ENCODE measurements at regions not wholly inside any gene's neighbourhood (a gene's known extent, or its start where the extent isn't known, plus 50 kb on each side); places are given as distances from the start of the nearest gene placed in this dataset.

- DNase-seq (ENCODE audit: low read depth) = no peak
- no peak for TF ChIP-seq CTCF (IDR thresholded peaks at IDR 0.05; ENCODE audit: insufficient read depth, low read depth, low read length, missing control alignments)
- no peak overlapping the region for H3K4me3 ChIP-seq (ENCODE audit: low read length)
Observed at GRCh38 chr20:4095639-4096038, 53.0 kb upstream of the SMOX start.

- DNase-seq (ENCODE audit: low read depth) = peak; percentile 58
- no peak overlapping the region for H3K4me3 ChIP-seq (ENCODE audit: low read length)
- TF ChIP-seq CTCF (IDR thresholded peaks at IDR 0.05; ENCODE audit: insufficient read depth, low read depth, low read length, missing control alignments) = peak; percentile 85
Observed at GRCh38 chr20:4091490-4092479, 56.8 kb upstream of the SMOX start.

- no peak overlapping the region for H3K4me3 ChIP-seq (ENCODE audit: low read length)
- TF ChIP-seq CTCF (IDR thresholded peaks at IDR 0.05; ENCODE audit: insufficient read depth, low read depth, low read length, missing control alignments) = no peak
- DNase-seq (ENCODE audit: low read depth) = peak; percentile 49
Observed at GRCh38 chr20:4090756-4091489, 57.7 kb upstream of the SMOX start.

DNA sequence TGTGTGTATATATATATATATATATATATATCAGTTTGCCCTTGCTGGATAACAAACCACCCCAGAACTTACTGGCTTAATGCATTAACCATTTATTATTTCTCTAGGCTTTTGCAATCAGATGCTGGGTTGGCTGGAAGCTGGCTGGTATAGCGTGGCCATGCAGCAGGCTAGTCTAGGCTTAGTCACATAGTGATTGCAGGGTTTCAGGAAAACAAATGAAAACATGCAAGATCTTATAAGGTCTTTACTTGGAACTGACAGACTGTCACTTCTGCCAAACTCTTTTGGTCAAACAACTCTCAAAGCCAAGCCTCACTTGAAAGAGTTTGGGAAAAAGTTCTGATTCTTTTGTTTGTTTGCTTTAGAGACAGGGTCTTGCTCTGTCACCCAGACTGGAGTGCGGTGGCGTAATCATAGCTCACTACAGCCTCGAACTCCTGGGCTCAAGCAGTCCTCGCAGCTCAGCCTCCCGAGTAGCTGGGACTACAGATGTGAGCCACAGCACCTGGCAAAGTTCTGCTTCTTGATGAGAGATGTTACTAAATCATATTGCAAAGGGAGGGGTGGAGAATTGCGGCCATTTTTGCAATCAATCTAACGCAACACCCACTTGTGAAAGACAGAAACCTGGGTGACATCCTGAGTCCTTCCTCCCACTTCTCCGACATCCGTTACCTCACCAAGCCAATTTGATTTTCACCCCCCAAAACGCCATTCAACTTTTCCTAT, 58.7 kb upstream of the SMOX start:
- peak; percentile 43 for DNase-seq (ENCODE audit: low read depth)
- TF ChIP-seq CTCF (IDR thresholded peaks at IDR 0.05; ENCODE audit: insufficient read depth, low read depth, low read length, missing control alignments) = no peak
- no peak overlapping the region for H3K4me3 ChIP-seq (ENCODE audit: low read length)

- H3K4me3 ChIP-seq (ENCODE audit: low read length) = no peak overlapping the region
- TF ChIP-seq CTCF (IDR thresholded peaks at IDR 0.05; ENCODE audit: insufficient read depth, low read depth, low read length, missing control alignments) = no peak
- no peak for DNase-seq (ENCODE audit: low read depth)
Observed at GRCh38 chr20:4088766-4089165, 59.9 kb upstream of the SMOX start.

GRCh38 chr20:4087923-4088322, 60.7 kb upstream of the SMOX start:
- no peak for TF ChIP-seq CTCF (IDR thresholded peaks at IDR 0.05; ENCODE audit: insufficient read depth, low read depth, low read length, missing control alignments)
- peak; percentile 64 for DNase-seq (ENCODE audit: low read depth)
- H3K4me3 ChIP-seq (ENCODE audit: low read length) = no peak overlapping the region

Data from epithelial cell of esophagus (primary cell).